MG63 (cell line): ENCODE measurements at regions not wholly inside any gene's neighbourhood (a gene's known extent, or its start where the extent isn't known, plus 50 kb on each side); places are given as distances from the start of the nearest gene placed in this dataset.
"Not testable (repeated sequence)": the region's sequence is repeated elsewhere in the genome, so short reads cannot be mapped to it uniquely, and the experiment has no call there.

Source experiments
- DNase-seq: peaks from one replicate; pipeline ENCODE4 v3.0.0-alpha.2; 2020
- H3K27me3 ChIP-seq: fragments of 250-450 bp; sonication (Bioruptor Pico); 2 replicates; pipeline ENCODE4 v1.5.1; 2020; ENCODE audit warnings: mild to moderate bottlenecking, moderate library complexity
- H3K36me3 ChIP-seq: fragments of 250-450 bp; sonication (Bioruptor Pico); 2 replicates; pipeline ENCODE4 v1.5.1; 2020; ENCODE audit warnings: mild to moderate bottlenecking, moderate library complexity
- H3K4me3 ChIP-seq: fragments of 250-450 bp; sonication (Bioruptor Pico); 2 replicates; pipeline ENCODE4 v1.5.1; 2020; ENCODE audit warnings: mild to moderate bottlenecking, moderate library complexity
- H3K9me3 ChIP-seq: fragments of 250-450 bp; sonication (Bioruptor Pico); 2 replicates; pipeline ENCODE4 v1.5.1; 2020; ENCODE audit warnings: mild to moderate bottlenecking, moderate library complexity

- no peaks in the 10 kb centered on the region for H3K27me3 ChIP-seq
- no peak overlapping the region for H3K4me3 ChIP-seq
- no peak for DNase-seq
- H3K9me3 ChIP-seq, result peaks cover 4% of the 10 kb centered on the region; the same call in 1 of the 2 replicates
- no peaks in the 10 kb centered on the region for H3K36me3 ChIP-seq
These were observed 233.1 kb upstream of the RASA1 start for GRCh38 chr5:87034557-87034956.

- DNase-seq, result no peak
- no peaks in the 10 kb centered on the region for H3K36me3 ChIP-seq
- no peaks in the 10 kb centered on the region for H3K27me3 ChIP-seq
- no peak overlapping the region for H3K4me3 ChIP-seq
- peaks cover 4% of the 10 kb centered on the region; the same call in 1 of the 2 replicates for H3K9me3 ChIP-seq
These were observed 225.1 kb upstream of the RASA1 start for GRCh38 chr5:87042554-87042953.

- Histone ChIP-seq H3K9me3 (no peaks in the 10 kb centered on the region), H3K4me3 (no peak overlapping the region), H3K27me3 (no peaks in the 10 kb centered on the region), H3K36me3 (no peaks in the 10 kb centered on the region)
- no peak for DNase-seq
These were observed 219.5 kb upstream of the RASA1 start for GRCh38 chr5:87048156-87048555.

GRCh38 chr5:87049012-87049411 is 218.7 kb upstream of the RASA1 start:
- not testable (repeated sequence) for H3K4me3 ChIP-seq, H3K27me3 ChIP-seq, H3K36me3 ChIP-seq, DNase-seq, H3K9me3 ChIP-seq

GRCh38 chr5:87051502-87052113 is 216.1 kb upstream of the RASA1 start:
- no peak for DNase-seq
- Histone ChIP-seq H3K4me3 (no peak overlapping the region), H3K27me3 (no peaks in the 10 kb centered on the region), H3K36me3 (no peaks in the 10 kb centered on the region), H3K9me3 (no peaks in the 10 kb centered on the region)

- Histone ChIP-seq H3K9me3 (no peaks in the 10 kb centered on the region), H3K36me3 (no peaks in the 10 kb centered on the region), H3K27me3 (no peaks in the 10 kb centered on the region), H3K4me3 (no peak overlapping the region)
- DNase-seq, result no peak
These were observed 214.5 kb upstream of the RASA1 start for GRCh38 chr5:87053146-87053545.

- Histone ChIP-seq H3K36me3 (no peaks in the 10 kb centered on the region), H3K4me3 (no peak overlapping the region), H3K9me3 (peaks cover 3% of the 10 kb centered on the region; the same call in 1 of the 2 replicates), H3K27me3 (no peaks in the 10 kb centered on the region)
- DNase-seq, result no peak
These were observed 212.9 kb upstream of the RASA1 start for GRCh38 chr5:87054821-87055220.

- no peak overlapping the region for H3K4me3 ChIP-seq
- no peaks in the 10 kb centered on the region for H3K36me3 ChIP-seq
- no peak for DNase-seq
- H3K27me3 ChIP-seq, result no peaks in the 10 kb centered on the region
- H3K9me3 ChIP-seq, result peaks cover 9% of the 10 kb centered on the region
These were observed 206.6 kb upstream of the RASA1 start for GRCh38 chr5:87061046-87061445.

GRCh38 chr5:87069311-87069710 is 198.4 kb upstream of the RASA1 start:
- Histone ChIP-seq H3K36me3 (no peaks in the 10 kb centered on the region), H3K9me3 (no peaks in the 10 kb centered on the region), H3K27me3 (no peaks in the 10 kb centered on the region), H3K4me3 (no peak overlapping the region)
- DNase-seq, result no peak

GRCh38 chr5:87069974-87070608 is 197.6 kb upstream of the RASA1 start:
- H3K36me3 ChIP-seq, result no peaks in the 10 kb centered on the region
- no peaks in the 10 kb centered on the region for H3K27me3 ChIP-seq
- DNase-seq, result peak; percentile 25

GRCh38 chr5:87074072-87074471 is 193.6 kb upstream of the RASA1 start:
- Histone ChIP-seq H3K4me3 (no peak overlapping the region), H3K27me3 (no peaks in the 10 kb centered on the region), H3K9me3 (no peaks in the 10 kb centered on the region), H3K36me3 (no peaks in the 10 kb centered on the region)
- no peak for DNase-seq

More at GRCh38 chr5:87069974-87070608, 197.6 kb upstream of the RASA1 start:
- H3K9me3 ChIP-seq, result no peaks in the 10 kb centered on the region
- H3K4me3 ChIP-seq, result no peak overlapping the region

- H3K36me3 ChIP-seq, result no peaks in the 10 kb centered on the region
- no peaks in the 10 kb centered on the region for H3K27me3 ChIP-seq
- no peak for DNase-seq
- no peaks in the 10 kb centered on the region for H3K9me3 ChIP-seq
- no peak overlapping the region for H3K4me3 ChIP-seq
These were observed 192.6 kb upstream of the RASA1 start for GRCh38 chr5:87074934-87075541.

GRCh38 chr5:87076411-87076810 is 191.3 kb upstream of the RASA1 start:
- H3K27me3 ChIP-seq, result no peaks in the 10 kb centered on the region
- H3K36me3 ChIP-seq, result no peaks in the 10 kb centered on the region
- H3K9me3 ChIP-seq, result no peaks in the 10 kb centered on the region
- no peak for DNase-seq
- H3K4me3 ChIP-seq, result no peak overlapping the region

- no peak for DNase-seq
- H3K4me3 ChIP-seq, result no peak overlapping the region
These were observed 190.8 kb upstream of the RASA1 start for GRCh38 chr5:87076931-87077330.

GRCh38 chr5:87079219-87079618 is 188.5 kb upstream of the RASA1 start:
- DNase-seq, result no peak

More at GRCh38 chr5:87076931-87077330, 190.8 kb upstream of the RASA1 start:
- Histone ChIP-seq H3K9me3 (no peaks in the 10 kb centered on the region), H3K27me3 (no peaks in the 10 kb centered on the region), H3K36me3 (no peaks in the 10 kb centered on the region)

GRCh38 chr5:87081016-87081415 is 186.7 kb upstream of the RASA1 start:
- Histone ChIP-seq H3K4me3 (no peak overlapping the region), H3K36me3 (no peaks in the 10 kb centered on the region), H3K9me3 (peaks cover 3% of the 10 kb centered on the region), H3K27me3 (no peaks in the 10 kb centered on the region)
- no peak for DNase-seq

More at GRCh38 chr5:87079219-87079618, 188.5 kb upstream of the RASA1 start:
- Histone ChIP-seq H3K4me3 (no peak overlapping the region), H3K36me3 (no peaks in the 10 kb centered on the region), H3K27me3 (no peaks in the 10 kb centered on the region), H3K9me3 (peaks cover 1% of the 10 kb centered on the region; the same call in 1 of the 2 replicates)

GRCh38 chr5:87081511-87082372 is 185.9 kb upstream of the RASA1 start:
- H3K36me3 ChIP-seq, result no peaks in the 10 kb centered on the region
- H3K9me3 ChIP-seq, result peaks cover 9% of the 10 kb centered on the region
- H3K27me3 ChIP-seq, result no peaks in the 10 kb centered on the region
- no peak overlapping the region for H3K4me3 ChIP-seq
- no peak for DNase-seq
